HuH-7 (cell line): ENCODE measurements at regions not wholly inside any gene's neighbourhood (a gene's known extent, or its start where the extent isn't known, plus 50 kb on each side); places are given as distances from the start of the nearest gene placed in this dataset.
"Not testable (repeated sequence)": the region's sequence is repeated elsewhere in the genome, so short reads cannot be mapped to it uniquely, and the experiment has no call there.

Experiments used
- DNase-seq: peaks from one replicate; pipeline ENCODE4 v3.0.0; 2011; ENCODE audit warnings: low spot score

DNA sequence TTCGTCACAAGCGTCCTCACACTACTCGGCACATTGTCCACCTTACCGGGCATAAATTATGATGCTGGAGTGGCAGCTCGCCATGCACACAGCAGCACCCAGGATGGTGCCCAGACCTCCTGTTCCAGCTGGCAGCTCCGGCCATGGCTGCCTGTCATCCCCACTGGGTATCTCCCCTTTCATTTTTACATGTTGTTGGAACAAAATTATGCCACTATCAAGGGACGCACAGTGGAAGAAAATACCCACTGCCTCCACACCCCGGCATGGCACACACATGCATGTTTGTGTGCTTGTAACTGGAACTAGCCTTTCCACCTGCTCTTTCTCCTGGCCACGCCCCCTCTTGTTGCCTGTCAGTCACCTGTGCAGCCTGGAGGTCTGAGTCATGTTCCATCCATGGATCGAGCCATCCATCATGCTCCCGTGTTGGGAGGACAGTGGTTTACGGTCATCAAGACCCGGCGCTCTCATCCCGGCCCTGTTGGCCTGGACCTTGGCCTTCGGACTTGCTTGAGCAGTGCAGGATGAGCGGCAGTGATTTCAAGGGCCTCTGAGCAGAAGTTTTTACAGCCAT, 1069.6 kb downstream of the BRD1 start:
- DNase-seq = no peak

DNA sequence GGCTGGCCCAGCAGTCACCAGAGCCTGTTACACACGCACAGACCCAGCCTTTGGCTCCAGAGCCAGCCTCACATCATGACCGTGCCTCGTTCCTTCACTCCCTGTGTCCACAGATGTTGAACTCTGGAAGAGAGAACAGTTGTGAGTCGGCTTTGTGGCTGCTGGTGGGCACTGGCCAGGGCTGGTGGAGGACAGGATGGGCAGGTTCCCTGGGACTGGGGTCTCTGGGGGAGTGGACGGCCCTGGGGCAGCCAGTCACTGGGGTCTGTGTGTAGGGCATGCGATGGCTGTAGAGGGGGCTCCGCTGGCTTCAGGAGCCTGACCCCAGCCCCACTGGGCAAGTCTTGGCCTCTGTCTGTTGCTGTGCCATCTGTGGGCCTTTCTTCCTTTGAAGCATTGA, 1070.1 kb downstream of the BRD1 start:
- DNase-seq = no peak

- DNase-seq = not testable (repeated sequence)
Measured at GRCh38 chr22:48757135-48757534, 1070.5 kb downstream of the BRD1 start.

DNA sequence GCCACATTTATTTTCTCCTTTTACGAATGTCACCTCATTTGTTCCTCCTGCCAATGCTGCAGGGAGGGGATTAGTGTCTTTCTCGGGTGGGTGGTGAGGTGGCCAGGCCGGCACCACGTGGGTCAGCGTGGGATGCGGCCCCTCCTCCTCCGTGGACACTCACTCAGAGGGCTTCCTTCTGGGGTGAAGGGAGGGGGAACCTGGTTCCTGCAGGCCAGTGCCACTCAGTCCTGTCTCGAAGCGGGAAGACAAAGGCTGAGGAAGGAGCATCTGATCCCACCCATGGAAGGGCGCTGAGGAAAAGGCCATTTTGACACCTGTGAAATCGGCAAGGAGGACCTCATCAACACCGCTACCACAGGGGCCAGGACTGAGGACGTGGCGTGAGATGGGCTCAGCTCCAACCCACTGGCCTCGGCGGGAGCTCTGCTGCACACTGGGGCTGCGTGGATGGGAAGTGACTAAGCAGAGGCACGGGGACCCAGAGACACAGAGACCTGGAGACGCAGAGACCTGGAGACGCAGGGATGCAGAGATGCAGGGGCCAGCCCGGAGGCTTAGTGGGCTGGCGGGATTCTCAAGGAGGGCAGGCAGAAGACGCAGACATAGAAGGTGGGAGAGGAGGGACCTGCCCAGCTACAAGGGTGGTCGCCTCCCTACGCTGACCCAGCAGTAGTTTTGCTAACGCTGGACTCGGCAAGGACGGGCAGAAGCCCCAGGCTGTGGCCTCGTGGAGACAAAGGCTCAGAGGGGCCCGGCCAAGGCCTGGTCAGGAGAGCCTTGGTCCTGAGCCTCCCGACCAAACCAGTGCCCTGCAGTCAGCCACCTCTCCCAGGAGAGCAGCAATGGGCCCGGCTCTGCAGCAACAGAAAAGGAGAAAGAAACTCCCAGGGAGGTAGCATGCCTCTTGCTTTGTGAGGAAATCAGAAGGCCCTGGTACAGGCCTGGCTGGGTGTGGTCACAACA, 1071.2 kb downstream of the BRD1 start:
- no peak for DNase-seq

DNA sequence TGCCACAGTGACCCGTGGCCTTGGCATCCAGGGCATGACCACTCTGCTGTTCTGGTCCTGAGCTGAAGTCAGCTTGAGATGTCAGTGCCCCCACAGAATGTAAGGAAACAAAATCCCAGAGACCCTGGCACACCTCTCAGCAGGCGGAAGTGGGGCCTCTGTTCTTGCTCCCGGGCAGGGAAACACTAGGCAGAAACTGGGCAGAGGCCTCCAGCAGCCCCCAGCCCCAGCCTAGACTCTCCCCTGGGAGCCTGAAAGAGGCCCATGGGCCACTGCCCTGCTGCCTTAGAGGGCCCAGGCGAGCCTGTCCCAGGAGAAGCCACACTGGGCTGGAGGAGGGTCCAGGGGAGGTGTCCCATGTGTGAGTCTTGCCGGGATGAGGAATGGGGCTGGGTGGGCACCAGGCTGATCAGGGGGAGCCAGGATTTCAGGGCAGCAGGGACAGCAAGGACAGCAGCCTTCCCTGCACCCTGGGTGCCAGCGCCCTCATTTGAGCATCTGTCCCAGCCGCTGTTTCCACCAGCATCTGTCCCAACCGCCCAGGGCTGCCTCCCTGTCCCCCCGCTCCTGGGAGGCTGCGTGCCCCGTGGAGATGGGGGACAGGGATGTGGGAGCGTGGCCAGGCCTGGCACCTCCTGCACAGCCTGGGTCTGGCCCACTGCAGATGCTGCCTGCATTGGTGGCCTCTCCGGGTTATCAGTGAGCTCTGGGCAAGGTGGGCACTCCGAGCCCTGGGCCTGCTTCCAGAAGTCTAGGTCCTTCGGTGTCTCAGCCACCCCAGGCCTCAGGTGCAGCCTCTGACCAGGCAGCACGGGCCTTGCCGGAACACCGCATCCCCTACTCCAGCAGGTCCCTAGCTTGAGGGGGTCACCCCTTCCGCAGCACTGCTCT, 1072.4 kb downstream of the BRD1 start:
- no peak for DNase-seq

DNA sequence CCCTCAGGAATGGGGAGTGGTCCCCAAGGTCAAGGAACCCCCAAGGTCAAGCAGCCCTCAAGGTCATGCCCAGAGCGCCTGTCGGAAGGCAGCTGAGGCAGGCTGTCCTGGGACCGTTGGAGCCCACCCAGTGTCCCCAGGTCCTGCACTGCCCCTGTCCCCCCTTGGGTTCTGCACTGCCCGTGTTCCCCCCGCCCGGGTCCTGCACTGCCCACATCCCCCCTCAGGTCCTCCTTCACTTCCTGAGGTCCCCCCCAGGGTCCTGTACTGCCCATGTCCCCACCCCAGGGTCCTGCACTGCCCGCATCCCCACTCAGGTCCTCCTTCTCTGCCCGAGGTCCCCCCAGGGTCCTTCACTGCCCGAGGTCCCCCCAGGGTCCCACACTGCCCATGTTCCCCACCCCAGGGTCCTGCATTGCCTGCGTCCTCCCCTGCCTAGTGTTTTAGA, 1073.0 kb downstream of the BRD1 start:
- DNase-seq = no peak

DNA sequence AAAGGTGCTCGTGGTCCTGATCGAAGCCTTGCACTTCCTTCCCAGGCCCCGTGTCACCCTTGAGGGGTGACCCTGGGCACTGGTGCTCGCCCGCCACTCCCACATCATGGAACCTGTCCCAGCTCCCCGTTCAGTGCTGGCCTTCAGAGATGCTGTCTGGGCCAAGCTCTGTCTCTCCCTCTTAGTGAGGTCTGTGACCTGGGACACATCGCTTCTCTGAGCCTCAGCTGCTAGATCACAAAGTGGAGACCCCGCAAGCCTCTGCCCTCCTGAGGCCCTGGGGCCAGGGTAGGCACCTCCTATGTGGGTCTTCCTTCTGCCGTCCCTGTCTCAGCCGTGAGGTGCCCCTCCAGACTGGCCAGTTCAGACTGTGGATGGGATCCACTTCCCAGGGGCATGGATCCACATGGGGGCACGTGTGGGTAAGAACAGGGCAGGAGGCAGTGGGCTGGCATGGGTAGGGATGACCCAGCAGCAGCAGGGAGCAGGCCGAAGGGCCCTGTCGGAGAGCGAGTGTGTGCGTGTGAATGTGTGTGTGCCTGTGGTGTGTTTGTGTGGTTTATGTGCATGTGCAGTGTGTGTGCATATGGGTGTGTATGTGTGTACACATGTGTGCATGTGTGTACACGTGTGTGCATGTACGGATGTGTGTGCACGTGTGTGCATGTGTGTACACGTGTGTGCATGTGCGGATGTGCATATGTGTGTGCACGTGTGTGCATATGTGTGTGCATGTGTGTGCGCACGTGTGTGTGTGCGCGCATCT, 1073.7 kb downstream of the BRD1 start:
- DNase-seq = no peak

DNA sequence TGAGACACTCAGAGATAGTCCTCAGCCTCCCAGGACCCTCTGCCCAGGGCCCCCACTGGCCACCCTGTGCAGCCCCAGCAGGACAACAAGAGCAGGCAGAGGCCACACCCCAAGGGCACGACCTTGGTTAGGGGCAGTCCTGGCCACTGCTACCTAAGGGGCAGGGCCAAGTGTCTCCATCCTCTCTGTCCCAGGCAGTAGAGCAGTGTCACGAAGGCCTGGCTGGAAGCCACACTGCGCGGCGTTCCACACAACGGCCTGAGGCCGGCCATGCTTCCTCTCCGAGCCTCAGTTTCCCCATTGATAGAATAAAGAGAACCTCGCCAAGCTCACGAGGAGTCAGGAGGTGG, 1074.3 kb downstream of the BRD1 start:
- DNase-seq = no peak

DNA sequence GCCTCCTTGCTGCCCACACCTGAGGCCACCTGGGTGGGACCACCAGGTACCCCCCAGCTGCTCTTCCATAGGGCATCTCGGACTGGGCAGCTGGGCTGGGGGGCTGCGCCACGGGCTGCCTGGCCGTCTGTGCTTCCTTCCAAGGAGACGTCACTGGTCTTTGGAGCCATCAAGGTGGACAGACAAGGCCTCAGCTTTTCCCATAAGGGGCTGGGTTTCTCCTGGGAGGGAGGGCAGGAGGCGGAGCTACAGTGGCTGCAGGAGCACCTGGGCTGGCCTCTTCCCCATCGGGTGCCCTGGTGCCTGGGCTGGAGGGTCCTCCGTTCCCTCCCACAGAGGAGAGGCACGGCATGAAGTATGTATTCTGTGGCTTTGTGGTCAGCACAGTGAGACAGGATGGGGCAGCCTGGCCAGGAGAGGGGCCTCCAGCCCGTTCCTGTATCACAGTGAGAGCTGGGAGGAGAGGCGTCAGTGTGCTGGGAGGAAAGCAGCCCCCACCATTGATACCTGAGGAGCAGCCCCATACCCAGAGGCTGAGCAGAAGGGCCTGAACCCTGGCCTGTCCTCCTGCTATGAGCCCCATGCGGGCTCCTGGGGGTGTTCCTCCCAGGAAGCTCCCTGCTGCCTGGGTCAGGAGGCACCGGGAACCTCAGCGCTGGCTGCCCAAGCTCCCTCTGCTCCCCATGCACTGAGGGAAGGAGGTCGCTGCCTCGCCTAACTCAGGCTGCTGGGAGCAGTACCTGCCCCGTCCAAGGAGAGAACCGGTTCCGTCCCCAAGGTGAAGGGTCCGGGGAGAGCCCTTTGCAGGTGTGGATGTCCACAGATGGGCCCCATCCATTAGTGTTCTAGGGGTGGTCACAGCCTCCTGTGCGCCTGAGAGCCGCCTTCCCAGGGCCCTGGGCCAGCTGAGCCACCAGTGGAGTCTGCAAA, 1075.0 kb downstream of the BRD1 start:
- DNase-seq = no peak

GRCh38 chr22:48751539-48752437, 1075.9 kb downstream of the BRD1 start:
- DNase-seq = no peak

GRCh38 chr22:48750826-48751440, 1076.7 kb downstream of the BRD1 start:
- DNase-seq = no peak

GRCh38 chr22:48750282-48750681, 1077.4 kb downstream of the BRD1 start:
- no peak for DNase-seq

DNA sequence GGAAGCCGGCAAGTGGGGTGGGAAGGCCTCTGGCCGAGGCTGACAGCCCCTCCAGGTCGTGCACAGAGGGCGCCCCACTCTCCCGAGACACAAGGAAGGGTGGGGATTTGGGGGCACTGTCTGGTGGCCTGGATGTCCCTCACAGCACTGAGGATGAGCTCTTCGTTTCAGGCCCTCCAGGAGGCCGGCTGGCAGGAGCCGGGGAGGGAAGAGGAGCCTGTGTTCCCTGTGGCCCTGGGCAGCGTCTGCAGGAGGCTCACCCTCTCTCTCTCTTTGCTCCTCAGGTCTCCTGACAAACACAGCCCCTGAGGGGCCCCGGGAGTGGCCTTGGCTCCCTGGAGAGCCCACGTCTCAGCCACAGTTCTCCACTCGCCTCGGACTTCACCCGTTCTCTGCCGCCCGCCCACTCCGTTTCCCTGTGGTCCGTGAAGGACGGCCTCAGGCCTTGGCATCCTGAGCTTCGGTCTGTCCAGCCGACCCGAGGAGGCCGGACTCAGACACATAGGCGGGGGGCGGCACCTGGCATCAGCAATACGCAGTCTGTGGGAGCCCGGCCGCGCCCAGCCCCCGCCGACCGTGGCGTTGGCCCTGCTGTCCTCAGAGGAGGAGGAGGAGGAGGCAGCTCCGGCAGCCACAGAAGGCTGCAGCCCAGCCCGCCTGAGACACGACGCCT, 1078.0 kb downstream of the BRD1 start:
- no peak for DNase-seq

DNA sequence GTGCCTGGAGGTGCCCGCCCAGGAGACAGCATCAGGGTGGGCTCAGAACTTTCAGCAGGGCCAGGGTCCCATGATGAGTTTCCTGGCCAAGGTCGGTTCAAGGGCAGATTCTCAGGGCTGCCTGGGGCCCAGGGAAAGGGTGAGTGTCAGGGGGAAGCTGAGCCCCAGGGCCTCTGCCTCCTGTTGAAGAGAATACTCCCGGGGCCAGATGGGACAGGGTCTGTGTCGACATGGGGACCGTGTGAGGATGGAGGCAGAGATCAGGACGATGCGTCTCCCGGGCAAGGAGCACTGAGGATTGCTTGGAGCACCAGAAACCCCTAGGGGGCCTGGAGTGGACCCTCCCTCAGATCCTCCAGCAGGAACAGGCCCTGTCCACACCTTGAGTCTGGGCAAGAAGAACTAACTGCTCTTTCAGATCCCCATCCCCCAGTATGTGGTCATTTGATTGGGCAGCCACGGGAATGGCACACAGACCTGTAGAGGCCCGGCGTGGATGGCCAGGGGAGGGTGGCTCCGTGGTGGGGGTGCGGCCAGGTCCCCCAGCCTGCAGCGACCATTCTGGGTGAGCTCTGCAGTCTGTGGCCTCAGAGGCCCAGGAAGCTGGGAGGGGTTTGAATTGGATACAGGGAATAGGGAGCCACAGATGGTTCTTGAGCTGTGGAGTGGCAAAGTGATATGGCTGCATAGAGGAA, 1078.7 kb downstream of the BRD1 start:
- no peak for DNase-seq

GRCh38 chr22:48748113-48748859, 1079.4 kb downstream of the BRD1 start:
- DNase-seq = no peak

DNA sequence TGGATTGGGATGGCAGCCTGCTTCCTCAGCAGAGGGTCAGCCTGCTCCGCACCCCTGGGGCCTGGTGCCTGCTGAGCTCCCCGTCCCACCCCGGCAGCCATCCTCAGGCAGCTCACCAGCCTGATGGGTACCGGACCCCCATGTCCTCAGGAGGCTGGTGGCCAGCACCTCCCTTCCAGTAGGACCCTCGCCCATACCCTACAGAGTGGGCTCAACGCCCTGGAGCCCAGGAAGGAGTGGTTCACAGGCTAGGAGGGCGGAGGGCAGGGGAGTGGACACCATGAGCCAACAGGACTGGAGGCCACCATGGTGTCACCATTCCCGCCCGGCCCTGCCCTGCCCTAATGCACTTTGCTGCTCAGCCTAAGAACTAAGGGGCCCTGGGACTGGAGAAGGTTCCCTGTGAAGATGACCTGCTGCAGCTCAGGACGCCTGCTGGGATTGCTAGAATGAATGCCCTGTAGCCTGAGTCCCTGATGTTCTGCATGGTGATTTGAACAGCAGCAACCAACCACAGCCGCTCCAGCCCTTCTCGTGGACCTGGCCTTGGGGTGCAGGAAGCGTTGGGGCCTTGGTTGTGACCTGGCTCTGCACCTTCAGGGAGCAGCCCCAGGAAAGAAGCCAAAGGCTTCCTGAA, 1080.8 kb downstream of the BRD1 start:
- DNase-seq = no peak
